ENCODE measurements at regions not wholly inside any gene's neighbourhood (a gene's known extent, or its start where the extent isn't known, plus 50 kb on each side); places are given as distances from the start of the nearest gene placed in this dataset.

GRCh38 chr1:189356206-189356605 is 1121.5 kb downstream of the BRINP3 start:
- no peak for TF ChIP-seq CTCF (IDR thresholded peaks at IDR 0.05; ENCODE audit: low read length)
- no peak for TF ChIP-seq EZH2 (IDR thresholded peaks at IDR 0.05; ENCODE audit: borderline replicate concordance, low read length)
